ENCODE measurements at regions not wholly inside any gene's neighbourhood (a gene's known extent, or its start where the extent isn't known, plus 50 kb on each side); places are given as distances from the start of the nearest gene placed in this dataset.
"Not testable (repeated sequence)": the region's sequence is repeated elsewhere in the genome, so short reads cannot be mapped to it uniquely, and the experiment has no call there.

DNA sequence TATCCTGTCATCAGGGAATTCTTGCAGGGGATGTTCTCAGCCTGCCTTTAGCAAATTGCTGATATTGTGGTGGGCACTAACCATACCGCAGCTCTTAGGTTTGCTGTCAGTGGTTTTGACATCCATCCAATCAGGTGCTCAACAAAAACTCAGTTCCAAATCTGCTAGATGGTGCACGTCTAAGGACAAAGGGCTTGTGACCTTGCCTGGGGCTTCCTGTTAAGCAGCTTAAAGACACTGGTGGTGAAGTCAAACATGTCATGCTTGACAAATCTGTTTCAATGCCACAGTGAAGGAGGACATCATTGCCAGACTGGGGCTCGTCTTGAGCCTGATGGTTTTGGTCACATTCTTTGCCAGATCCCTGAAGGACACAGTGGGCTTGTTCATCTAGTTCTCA, 179.8 kb upstream of the NOX3 start:
- ChIA-PET CTCF (no interaction called here), POLR2A (no interaction called here)
- no peak for DNase-seq (ENCODE audit: low read depth)
- Histone ChIP-seq H3K4me3 (ENCODE audit: low read depth, low read length) (no peak overlapping the region), H3K27me3 (ENCODE audit: control insufficient read depth, insufficient read depth, low read length) (no peaks in the 10 kb centered on the region), H3K36me3 (ENCODE audit: control insufficient read depth, insufficient read depth, low read length) (no peaks in the 10 kb centered on the region)
- TF ChIP-seq, protein P1, sequence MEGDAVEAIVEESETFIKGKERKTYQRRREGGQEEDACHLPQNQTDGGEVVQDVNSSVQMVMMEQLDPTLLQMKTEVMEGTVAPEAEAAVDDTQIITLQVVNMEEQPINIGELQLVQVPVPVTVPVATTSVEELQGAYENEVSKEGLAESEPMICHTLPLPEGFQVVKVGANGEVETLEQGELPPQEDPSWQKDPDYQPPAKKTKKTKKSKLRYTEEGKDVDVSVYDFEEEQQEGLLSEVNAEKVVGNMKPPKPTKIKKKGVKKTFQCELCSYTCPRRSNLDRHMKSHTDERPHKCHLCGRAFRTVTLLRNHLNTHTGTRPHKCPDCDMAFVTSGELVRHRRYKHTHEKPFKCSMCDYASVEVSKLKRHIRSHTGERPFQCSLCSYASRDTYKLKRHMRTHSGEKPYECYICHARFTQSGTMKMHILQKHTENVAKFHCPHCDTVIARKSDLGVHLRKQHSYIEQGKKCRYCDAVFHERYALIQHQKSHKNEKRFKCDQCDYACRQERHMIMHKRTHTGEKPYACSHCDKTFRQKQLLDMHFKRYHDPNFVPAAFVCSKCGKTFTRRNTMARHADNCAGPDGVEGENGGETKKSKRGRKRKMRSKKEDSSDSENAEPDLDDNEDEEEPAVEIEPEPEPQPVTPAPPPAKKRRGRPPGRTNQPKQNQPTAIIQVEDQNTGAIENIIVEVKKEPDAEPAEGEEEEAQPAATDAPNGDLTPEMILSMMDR (IDR thresholded peaks at IDR 0.05; ENCODE audit: insufficient read depth, low read depth, low read length) = no peak

DNA sequence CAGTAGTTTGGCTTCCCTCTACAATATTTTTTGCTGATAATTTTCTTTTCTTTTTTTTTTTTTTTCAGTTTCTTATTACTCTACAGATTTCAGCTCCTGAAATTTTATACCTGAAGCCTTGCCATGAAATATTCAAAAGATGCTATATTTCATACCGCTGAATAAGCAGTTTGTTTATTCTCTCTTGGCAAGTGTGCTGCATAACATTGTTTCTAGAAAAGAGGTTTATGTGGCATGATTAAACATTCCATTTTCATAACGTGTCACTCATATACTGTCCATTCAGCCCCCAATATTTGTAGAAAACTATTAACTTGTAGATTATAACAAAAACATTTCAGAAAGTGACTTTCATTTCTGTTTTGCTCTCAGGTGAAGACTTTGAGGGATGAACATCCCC, 174.4 kb upstream of the NOX3 start:
- Histone ChIP-seq H3K36me3 (ENCODE audit: control insufficient read depth, insufficient read depth, low read length) (no peaks in the 10 kb centered on the region), H3K27me3 (ENCODE audit: control insufficient read depth, insufficient read depth, low read length) (no peaks in the 10 kb centered on the region), H3K4me3 (ENCODE audit: low read depth, low read length) (no peak overlapping the region)
- CTCF ChIA-PET = no interaction called here
- POLR2A ChIA-PET = no interaction called here
- TF ChIP-seq, protein P1 (IDR thresholded peaks at IDR 0.05; ENCODE audit: insufficient read depth, low read depth, low read length) = no peak
- no peak for DNase-seq (ENCODE audit: low read depth)

DNA sequence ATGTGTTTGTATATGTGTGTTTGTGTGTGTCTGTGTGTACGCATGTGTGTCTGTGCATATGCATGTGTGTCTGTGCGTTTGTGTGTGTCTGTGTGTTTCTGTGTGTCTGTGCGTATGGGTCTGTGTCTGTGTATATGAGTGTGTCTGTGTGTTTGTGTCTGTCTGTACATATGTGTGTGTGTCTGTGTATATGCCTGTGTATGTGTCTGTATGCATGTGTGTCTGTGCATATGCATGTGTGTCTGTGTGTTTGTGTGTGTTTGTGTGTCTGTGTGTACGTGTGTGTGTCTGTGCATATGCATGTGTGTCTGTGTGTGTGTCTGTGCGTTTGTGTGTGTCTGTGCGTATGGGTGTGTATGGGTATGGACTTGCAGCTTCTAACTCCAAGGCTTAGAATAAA, 174.0 kb upstream of the NOX3 start:
- DNase-seq (ENCODE audit: low read depth) = no peak
- ChIA-PET POLR2A (no interaction called here), CTCF (no interaction called here)
- TF ChIP-seq, protein P1 (IDR thresholded peaks at IDR 0.05; ENCODE audit: insufficient read depth, low read depth, low read length) = no peak
- Histone ChIP-seq H3K4me3 (ENCODE audit: low read depth, low read length) (no peak overlapping the region), H3K27me3 (ENCODE audit: control insufficient read depth, insufficient read depth, low read length) (no peaks in the 10 kb centered on the region), H3K36me3 (ENCODE audit: control insufficient read depth, insufficient read depth, low read length) (no peaks in the 10 kb centered on the region)

DNA sequence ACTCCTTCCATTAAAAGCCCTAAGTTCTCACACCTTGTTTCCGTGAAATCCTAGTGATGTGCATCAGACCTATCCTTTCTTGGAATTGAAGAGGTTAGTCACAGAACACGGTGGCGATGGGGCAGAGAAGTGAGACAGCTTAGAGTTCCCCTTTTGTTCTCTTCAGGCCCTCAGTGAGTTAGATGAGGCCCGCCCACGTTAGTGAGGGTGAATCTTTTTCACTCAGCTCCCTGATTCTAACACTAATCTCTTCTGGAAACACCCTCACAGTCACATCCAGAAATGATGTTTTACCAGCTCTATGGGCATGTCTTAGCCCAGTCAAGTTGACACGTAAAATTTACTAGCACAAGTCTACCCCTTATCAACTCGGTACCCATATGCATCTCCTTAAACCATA, 172.7 kb upstream of the NOX3 start:
- CTCF ChIA-PET = no interaction called here

DNA sequence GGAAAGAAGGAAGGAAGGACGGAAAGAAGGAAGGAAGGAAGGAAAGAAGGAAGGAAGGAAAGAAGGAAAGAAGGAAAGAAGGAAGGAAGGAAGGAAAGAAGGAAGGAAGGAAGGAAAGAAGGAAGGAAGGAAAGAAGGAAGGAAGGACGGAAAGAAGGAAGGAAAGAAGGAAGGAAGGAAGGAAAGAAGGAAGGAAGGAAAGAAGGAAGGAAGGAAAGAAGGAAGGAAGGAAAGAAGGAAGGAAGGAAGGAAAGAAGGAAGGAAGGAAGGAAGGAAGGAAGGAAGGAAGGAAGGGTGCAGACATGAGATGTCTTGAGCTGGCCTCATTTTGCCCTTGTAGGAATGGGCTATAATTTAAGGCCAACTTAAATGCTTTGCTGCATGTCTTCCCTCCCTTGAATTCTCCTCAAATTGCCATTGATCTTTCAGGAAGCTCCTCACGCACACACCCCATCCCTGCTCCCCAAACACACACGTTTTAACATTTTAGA, 172.1 kb upstream of the NOX3 start:
- POLR2A ChIA-PET; H3K27me3 ChIP-seq (ENCODE audit: control insufficient read depth, insufficient read depth, low read length); DNase-seq (ENCODE audit: low read depth); H3K4me3 ChIP-seq (ENCODE audit: low read depth, low read length); H3K36me3 ChIP-seq (ENCODE audit: control insufficient read depth, insufficient read depth, low read length): not testable (repeated sequence)
- CTCF ChIA-PET = interaction anchor here (0.6 kb wide), 1 partner anchor 25 kb away, joined by 4 read pairs; no protein-coding TSS in a partner anchor

More for the DNA sequence above, 172.7 kb upstream of the NOX3 start:
- POLR2A ChIA-PET = no interaction called here
- Histone ChIP-seq H3K36me3 (ENCODE audit: control insufficient read depth, insufficient read depth, low read length) (no peaks in the 10 kb centered on the region), H3K4me3 (ENCODE audit: low read depth, low read length) (no peak overlapping the region), H3K27me3 (ENCODE audit: control insufficient read depth, insufficient read depth, low read length) (no peaks in the 10 kb centered on the region)
- DNase-seq (ENCODE audit: low read depth) = no peak
- TF ChIP-seq, protein P1 (IDR thresholded peaks at IDR 0.05; ENCODE audit: insufficient read depth, low read depth, low read length) = no peak

DNA sequence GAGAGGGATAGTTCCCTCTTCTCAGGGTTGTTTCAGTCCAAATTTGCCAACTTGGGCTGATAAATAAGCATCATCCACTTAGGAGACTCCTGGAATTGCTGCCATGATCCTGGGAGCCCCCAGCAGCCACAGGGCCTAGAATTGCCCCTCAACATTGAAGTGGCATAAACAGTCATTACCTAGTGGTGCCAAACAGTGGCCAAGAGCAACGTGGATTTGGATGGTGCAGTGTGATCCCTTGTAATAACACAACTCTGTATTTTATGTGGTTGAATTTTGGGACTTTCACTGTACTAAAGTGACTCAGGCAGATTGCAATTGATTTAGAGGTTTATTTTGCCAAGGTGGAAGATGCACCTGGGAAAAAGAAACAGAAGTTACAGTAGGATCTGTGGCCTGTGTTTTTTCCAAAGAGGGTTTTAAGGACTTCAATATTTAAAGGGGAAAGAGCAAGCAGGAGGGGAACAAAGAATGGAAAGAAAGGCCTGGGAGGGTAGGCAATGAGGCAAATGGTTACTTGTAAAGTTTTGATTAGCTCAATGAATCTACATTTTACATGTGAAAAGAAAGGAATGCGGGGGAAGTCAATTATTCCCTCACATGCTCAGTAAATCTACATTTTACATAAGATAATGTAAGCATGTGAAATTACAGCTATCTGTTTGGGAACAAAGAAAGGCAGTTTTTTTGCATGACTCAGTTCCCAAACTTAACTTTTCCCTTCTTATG, 168.0 kb upstream of the NOX3 start:
- POLR2A ChIA-PET = no interaction called here
- CTCF ChIA-PET = no interaction called here
- no peaks in the 10 kb centered on the region for H3K27me3 ChIP-seq (ENCODE audit: control insufficient read depth, insufficient read depth, low read length)
- DNase-seq (ENCODE audit: low read depth) = no peak
- H3K36me3 ChIP-seq (ENCODE audit: control insufficient read depth, insufficient read depth, low read length) = no peaks in the 10 kb centered on the region
- TF ChIP-seq, protein P1 (IDR thresholded peaks at IDR 0.05; ENCODE audit: insufficient read depth, low read depth, low read length) = no peak
- H3K4me3 ChIP-seq (ENCODE audit: low read depth, low read length) = no peak overlapping the region
